Activated naive CD4-positive, alpha-beta T cell treated with anti-CD3 and anti-CD28 coated beads for 36 hours (primary cell): ENCODE measurements at regions not wholly inside any gene's neighbourhood (a gene's known extent, or its start where the extent isn't known, plus 50 kb on each side); places are given as distances from the start of the nearest gene placed in this dataset.

Experiments
- CTCF ChIA-PET: fragments of 350-600 bp; sonication (Branson Sonifier 250); formaldehyde crosslinking; loops from one replicate; lab custom pipeline; 2021; ENCODE audit warnings: antibody characterized with exemption; lab: Charles Lee
- DNase-seq: peaks from one replicate; pipeline ENCODE4 v3.0.0-alpha.2; 2020
- H3K27ac Mint-ChIP-seq: one replicate; pipeline ENCODE4 v1.8.0; 2021; ENCODE audit warnings: mild to moderate bottlenecking, mixed read lengths
- H3K27me3 Mint-ChIP-seq: one replicate; pipeline ENCODE4 v1.8.0; 2021; ENCODE audit warnings: low read depth, mixed read lengths
- H3K36me3 Mint-ChIP-seq: one replicate; pipeline ENCODE4 v1.8.0; 2021; ENCODE audit warnings: low read depth, mixed read lengths
- H3K4me1 Mint-ChIP-seq: one replicate; pipeline ENCODE4 v1.8.0; 2021; ENCODE audit warnings: low read depth, mixed read lengths
- H3K4me3 Mint-ChIP-seq: one replicate; pipeline ENCODE4 v1.8.0; 2021; ENCODE audit warnings: mild to moderate bottlenecking, moderate library complexity, mixed read lengths
- H3K9me3 Mint-ChIP-seq: one replicate; pipeline ENCODE4 v1.8.0; 2021; ENCODE audit warnings: mixed read lengths
- intact Hi-C: fragments of 100-400 bp; cut with micrococcal nuclease; formaldehyde crosslinking; loops from one replicate; pipeline ENCODE4 v1.15.1; 2023

- DNase-seq = no peak
- no peak overlapping the region for H3K4me3 Mint-ChIP-seq
- no peaks in the 10 kb centered on the region for H3K27me3 Mint-ChIP-seq
- CTCF ChIA-PET = no interaction called here
- H3K9me3 Mint-ChIP-seq = peaks cover 7% of the 10 kb centered on the region
- H3K36me3 Mint-ChIP-seq = peaks cover 4% of the 10 kb centered on the region
- intact Hi-C loops = no loop called here
- H3K4me1 Mint-ChIP-seq = peaks cover 17% of the 10 kb centered on the region
- no peak overlapping the region for H3K27ac Mint-ChIP-seq
These were observed 157.5 kb downstream of the CHRM3 start for GRCh38 chr1:239543873-239544272.

GRCh38 chr1:239545466-239545865 lies 159.1 kb downstream of the CHRM3 start:
- Mint-ChIP-seq H3K36me3 (peaks cover 6% of the 10 kb centered on the region), H3K27me3 (no peaks in the 10 kb centered on the region), H3K27ac (no peak overlapping the region), H3K4me3 (no peak overlapping the region), H3K9me3 (peaks cover 16% of the 10 kb centered on the region), H3K4me1 (peaks cover 17% of the 10 kb centered on the region)
- CTCF ChIA-PET = interaction anchor here (0.6 kb wide), 1 partner anchor 258 kb away, joined by 3 read pairs; no protein-coding TSS in a partner anchor
- intact Hi-C loops = loop anchor here (5.0 kb wide), 1 partner anchor 267 kb away; no protein-coding TSS in a partner anchor
- DNase-seq = no peak

DNA sequence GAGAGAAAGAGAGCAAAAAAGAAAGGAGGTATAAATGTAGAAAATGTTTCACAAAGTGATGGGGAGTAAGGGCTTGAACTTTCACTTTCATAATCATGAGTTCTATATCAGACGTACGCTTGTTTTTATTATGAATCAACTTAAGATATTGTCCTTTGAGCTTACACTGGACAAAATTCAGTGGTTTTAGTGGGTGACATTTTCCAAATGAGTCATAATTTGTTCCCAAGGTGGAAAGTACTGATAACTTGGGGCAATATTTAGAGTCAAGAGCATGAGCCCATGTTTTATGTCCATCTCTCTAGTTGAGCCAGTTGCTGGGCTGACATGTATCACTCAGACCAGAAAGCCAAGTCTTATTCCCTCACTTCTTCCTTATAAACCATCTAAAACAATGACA lies 161.6 kb downstream of the CHRM3 start:
- Mint-ChIP-seq H3K27me3 (no peaks in the 10 kb centered on the region), H3K9me3 (peaks cover 16% of the 10 kb centered on the region), H3K4me3 (no peak overlapping the region), H3K4me1 (peaks cover 17% of the 10 kb centered on the region), H3K36me3 (peaks cover 6% of the 10 kb centered on the region), H3K27ac (no peak overlapping the region)
- DNase-seq = no peak
- CTCF ChIA-PET = no interaction called here
- intact Hi-C loops = loop anchor here (2.0 to 5.0 kb wide), 2 partner anchors 171 to 264 kb away; no protein-coding TSS in a partner anchor

- no peak for DNase-seq
- Mint-ChIP-seq H3K36me3 (peaks cover 6% of the 10 kb centered on the region), H3K4me3 (no peak overlapping the region), H3K27ac (no peak overlapping the region), H3K27me3 (no peaks in the 10 kb centered on the region), H3K4me1 (peaks cover 17% of the 10 kb centered on the region), H3K9me3 (peaks cover 16% of the 10 kb centered on the region)
- CTCF ChIA-PET = interaction anchor here (1.0 kb wide), 1 partner anchor 348 kb away, joined by 3 read pairs; no protein-coding TSS in a partner anchor
- intact Hi-C loops = no loop called here
These were observed 163.8 kb downstream of the CHRM3 start for GRCh38 chr1:239550178-239550577.

GRCh38 chr1:239555350-239555749 lies 169.0 kb downstream of the CHRM3 start:
- Mint-ChIP-seq H3K4me1 (peaks cover 9% of the 10 kb centered on the region), H3K27me3 (no peaks in the 10 kb centered on the region)

GRCh38 chr1:239558559-239558958 lies 172.2 kb downstream of the CHRM3 start:
- DNase-seq = no peak
- no peak overlapping the region for H3K27ac Mint-ChIP-seq
- H3K27me3 Mint-ChIP-seq = no peaks in the 10 kb centered on the region
- intact Hi-C loops = loop anchor here (5.0 kb wide), 1 partner anchor 56 kb away; no protein-coding TSS in a partner anchor
- no peaks in the 10 kb centered on the region for H3K36me3 Mint-ChIP-seq
- CTCF ChIA-PET = interaction anchor here (0.6 to 0.7 kb wide), 2 partner anchors 1090 to 1604 kb away, joined by 3 read pairs; no protein-coding TSS in a partner anchor
- H3K4me1 Mint-ChIP-seq = peaks cover 11% of the 10 kb centered on the region
- no peaks in the 10 kb centered on the region for H3K9me3 Mint-ChIP-seq
- no peak overlapping the region for H3K4me3 Mint-ChIP-seq

More at GRCh38 chr1:239555350-239555749, 169.0 kb downstream of the CHRM3 start:
- CTCF ChIA-PET = no interaction called here
- no peak overlapping the region for H3K27ac Mint-ChIP-seq
- H3K9me3 Mint-ChIP-seq = no peaks in the 10 kb centered on the region
- intact Hi-C loops = loop anchor here (5.0 kb wide), 1 partner anchor 53 kb away; no protein-coding TSS in a partner anchor
- H3K4me3 Mint-ChIP-seq = no peak overlapping the region
- no peak for DNase-seq
- H3K36me3 Mint-ChIP-seq = no peaks in the 10 kb centered on the region

DNA sequence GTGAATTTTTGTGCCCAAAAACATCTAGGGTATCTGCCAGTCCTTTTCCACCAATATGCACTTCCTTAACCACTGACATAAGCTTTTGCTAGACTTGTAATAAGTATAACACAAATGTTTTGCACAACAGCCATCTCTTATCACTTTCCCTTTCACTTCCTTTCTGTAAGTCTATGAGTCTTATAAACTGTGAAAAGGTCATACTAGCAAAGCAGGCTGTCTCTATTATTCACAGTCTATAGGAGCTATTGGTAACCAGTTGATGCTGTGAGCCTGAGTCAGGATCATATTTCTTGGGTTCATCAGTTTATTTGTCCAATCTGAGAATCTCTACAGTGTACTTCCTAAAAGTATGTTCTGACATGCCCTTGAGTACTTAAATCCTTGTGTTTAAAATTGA lies 172.6 kb downstream of the CHRM3 start:
- intact Hi-C loops = loop anchor here (5.0 kb wide), 1 partner anchor 57 kb away; no protein-coding TSS in a partner anchor
- no peak overlapping the region for H3K4me3 Mint-ChIP-seq
- H3K9me3 Mint-ChIP-seq = no peaks in the 10 kb centered on the region
- no peaks in the 10 kb centered on the region for H3K27me3 Mint-ChIP-seq
- H3K27ac Mint-ChIP-seq = no peak overlapping the region
- H3K36me3 Mint-ChIP-seq = no peaks in the 10 kb centered on the region
- CTCF ChIA-PET = interaction anchor here (0.6 to 0.7 kb wide), 2 partner anchors 1090 to 1603 kb away, joined by 3 read pairs; no protein-coding TSS in a partner anchor
- DNase-seq = no peak
- H3K4me1 Mint-ChIP-seq = peaks cover 12% of the 10 kb centered on the region

GRCh38 chr1:239560921-239561320 lies 174.6 kb downstream of the CHRM3 start:
- intact Hi-C loops = no loop called here
- no peaks in the 10 kb centered on the region for H3K36me3 Mint-ChIP-seq
- no peaks in the 10 kb centered on the region for H3K27me3 Mint-ChIP-seq
- H3K4me1 Mint-ChIP-seq = peaks cover 14% of the 10 kb centered on the region
- H3K4me3 Mint-ChIP-seq = no peak overlapping the region
- no peak overlapping the region for H3K27ac Mint-ChIP-seq
- CTCF ChIA-PET = no interaction called here
- no peaks in the 10 kb centered on the region for H3K9me3 Mint-ChIP-seq
- DNase-seq = no peak

DNA sequence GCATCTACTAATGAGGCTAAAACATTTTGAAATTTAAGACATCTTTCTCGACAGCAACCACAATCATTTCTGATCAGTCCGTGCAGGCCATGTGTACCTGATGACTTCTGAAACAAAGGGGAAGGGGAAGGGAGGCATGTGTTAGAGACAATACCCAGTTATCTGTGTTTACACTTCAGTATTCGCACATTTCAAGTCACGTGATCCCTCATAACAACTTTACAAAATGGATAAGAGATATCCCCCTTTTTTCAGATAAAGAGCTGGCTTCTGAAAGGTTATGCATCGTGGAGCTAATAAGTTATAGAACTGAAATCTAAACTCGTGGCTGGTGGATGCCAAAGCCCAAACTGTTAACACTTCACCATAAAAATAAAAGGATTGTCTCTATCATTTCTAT lies 175.7 kb downstream of the CHRM3 start:
- no peak overlapping the region for H3K4me3 Mint-ChIP-seq
- H3K27ac Mint-ChIP-seq = no peak overlapping the region
- no peaks in the 10 kb centered on the region for H3K36me3 Mint-ChIP-seq
- intact Hi-C loops = no loop called here
- CTCF ChIA-PET = interaction anchor here (0.5 kb wide), 1 partner anchor 248 kb away, joined by 3 read pairs; no protein-coding TSS in a partner anchor
- H3K9me3 Mint-ChIP-seq = no peaks in the 10 kb centered on the region
- no peak for DNase-seq
- peaks cover 14% of the 10 kb centered on the region for H3K4me1 Mint-ChIP-seq
- H3K27me3 Mint-ChIP-seq = no peaks in the 10 kb centered on the region

DNA sequence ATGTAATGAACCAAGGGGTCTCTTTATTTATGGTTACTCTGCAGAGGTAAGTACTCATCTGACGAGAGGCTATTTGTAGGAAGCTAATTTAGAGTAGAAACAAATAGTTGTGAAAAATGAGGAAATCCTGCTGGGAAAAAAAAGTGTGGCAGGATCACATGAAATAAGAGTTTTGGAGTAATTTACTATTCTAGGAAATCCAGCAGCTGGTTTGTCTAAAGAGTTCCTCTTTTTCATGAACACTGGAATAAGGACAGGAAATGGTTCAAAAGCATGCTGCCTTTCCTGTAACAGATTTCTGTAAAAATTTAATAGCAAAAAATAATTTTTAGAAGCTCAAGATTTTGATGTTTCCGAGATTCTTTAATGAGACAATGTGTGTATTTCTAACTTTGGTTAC lies 177.3 kb downstream of the CHRM3 start:
- no peak for DNase-seq
- Mint-ChIP-seq H3K4me3 (no peak overlapping the region), H3K9me3 (no peaks in the 10 kb centered on the region), H3K27me3 (no peaks in the 10 kb centered on the region), H3K4me1 (peaks cover 12% of the 10 kb centered on the region), H3K27ac (no peak overlapping the region), H3K36me3 (peaks cover 2% of the 10 kb centered on the region)
- intact Hi-C loops = no loop called here
- CTCF ChIA-PET = interaction anchor here (0.9 to 1.0 kb wide), 2 partner anchors 12 to 156 kb away, joined by 3 to 4 read pairs; no protein-coding TSS in a partner anchor

DNA sequence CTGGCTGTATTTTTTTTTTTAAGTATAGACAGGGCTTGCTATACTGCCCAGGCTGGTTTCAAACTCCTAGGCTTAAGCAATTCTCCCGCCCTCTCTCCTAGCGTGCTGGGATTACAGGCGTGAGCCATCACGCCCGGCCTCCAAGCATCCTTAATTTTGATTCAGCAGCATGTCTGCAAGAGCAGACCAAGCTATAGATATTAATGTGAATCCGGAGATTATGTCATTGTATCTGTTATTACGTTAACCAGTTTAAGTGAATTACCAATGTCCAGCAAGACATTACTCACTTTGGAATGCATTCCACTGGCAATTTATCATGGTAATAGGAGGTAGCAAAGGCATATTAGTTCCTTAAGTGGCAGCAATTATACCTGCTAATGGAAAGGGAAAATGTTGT lies 179.7 kb downstream of the CHRM3 start:
- peaks cover 2% of the 10 kb centered on the region for H3K36me3 Mint-ChIP-seq
- DNase-seq = no peak
- no peak overlapping the region for H3K4me3 Mint-ChIP-seq
- H3K9me3 Mint-ChIP-seq = no peaks in the 10 kb centered on the region
- CTCF ChIA-PET = no interaction called here
- H3K27me3 Mint-ChIP-seq = no peaks in the 10 kb centered on the region
- peaks cover 5% of the 10 kb centered on the region for H3K4me1 Mint-ChIP-seq
- H3K27ac Mint-ChIP-seq = no peak overlapping the region
- intact Hi-C loops = no loop called here

GRCh38 chr1:239570878-239571277 lies 184.5 kb downstream of the CHRM3 start:
- CTCF ChIA-PET = interaction anchor here (1.5 kb wide), 1 partner anchor 17 kb away, joined by 3 read pairs; no protein-coding TSS in a partner anchor

GRCh38 chr1:239572183-239572582 lies 185.8 kb downstream of the CHRM3 start:
- DNase-seq = no peak
- Mint-ChIP-seq H3K4me1 (peaks cover 3% of the 10 kb centered on the region), H3K27me3 (no peaks in the 10 kb centered on the region), H3K27ac (no peak overlapping the region), H3K4me3 (no peak overlapping the region), H3K9me3 (no peaks in the 10 kb centered on the region), H3K36me3 (peaks cover 1% of the 10 kb centered on the region)
- CTCF ChIA-PET = interaction anchor here (1.5 kb wide), 1 partner anchor 16 kb away, joined by 3 read pairs; no protein-coding TSS in a partner anchor
- intact Hi-C loops = no loop called here

More at GRCh38 chr1:239570878-239571277, 184.5 kb downstream of the CHRM3 start:
- Mint-ChIP-seq H3K36me3 (peaks cover 2% of the 10 kb centered on the region), H3K4me3 (no peak overlapping the region), H3K4me1 (peaks cover 3% of the 10 kb centered on the region), H3K9me3 (no peaks in the 10 kb centered on the region), H3K27me3 (no peaks in the 10 kb centered on the region), H3K27ac (no peak overlapping the region)
- intact Hi-C loops = no loop called here
- DNase-seq = no peak
